ENCODE measurements at regions not wholly inside any gene's neighbourhood (a gene's known extent, or its start where the extent isn't known, plus 50 kb on each side); places are given as distances from the start of the nearest gene placed in this dataset.
A peak's percentile ranks its signal among the peaks of the same experiment; 100 is the strongest.
"Not testable (repeated sequence)": the region's sequence is repeated elsewhere in the genome, so short reads cannot be mapped to it uniquely, and the experiment has no call there.

DNA sequence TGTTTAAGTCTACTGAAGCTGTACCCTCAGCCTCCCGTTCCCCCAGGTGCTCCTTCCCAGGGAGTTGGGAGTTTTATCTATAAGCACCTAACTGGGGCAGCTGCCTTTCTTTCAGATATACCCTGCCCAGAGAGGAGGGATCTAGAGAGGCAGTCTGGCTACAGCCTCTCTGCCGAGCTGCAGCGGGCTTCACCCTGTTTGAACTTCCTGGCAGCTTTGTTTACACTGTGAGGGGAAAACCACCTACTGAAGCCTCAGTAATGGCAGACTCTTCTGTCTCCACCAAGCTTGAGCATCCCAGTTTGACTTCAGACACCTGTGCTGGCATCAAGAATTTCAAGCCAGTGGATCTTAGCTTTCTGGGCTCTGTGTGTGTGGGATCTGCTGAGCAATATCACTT lies 122.5 kb downstream of the MAGEE1 start:
- no peak for DNase-seq
- TF ChIP-seq, protein P1, sequence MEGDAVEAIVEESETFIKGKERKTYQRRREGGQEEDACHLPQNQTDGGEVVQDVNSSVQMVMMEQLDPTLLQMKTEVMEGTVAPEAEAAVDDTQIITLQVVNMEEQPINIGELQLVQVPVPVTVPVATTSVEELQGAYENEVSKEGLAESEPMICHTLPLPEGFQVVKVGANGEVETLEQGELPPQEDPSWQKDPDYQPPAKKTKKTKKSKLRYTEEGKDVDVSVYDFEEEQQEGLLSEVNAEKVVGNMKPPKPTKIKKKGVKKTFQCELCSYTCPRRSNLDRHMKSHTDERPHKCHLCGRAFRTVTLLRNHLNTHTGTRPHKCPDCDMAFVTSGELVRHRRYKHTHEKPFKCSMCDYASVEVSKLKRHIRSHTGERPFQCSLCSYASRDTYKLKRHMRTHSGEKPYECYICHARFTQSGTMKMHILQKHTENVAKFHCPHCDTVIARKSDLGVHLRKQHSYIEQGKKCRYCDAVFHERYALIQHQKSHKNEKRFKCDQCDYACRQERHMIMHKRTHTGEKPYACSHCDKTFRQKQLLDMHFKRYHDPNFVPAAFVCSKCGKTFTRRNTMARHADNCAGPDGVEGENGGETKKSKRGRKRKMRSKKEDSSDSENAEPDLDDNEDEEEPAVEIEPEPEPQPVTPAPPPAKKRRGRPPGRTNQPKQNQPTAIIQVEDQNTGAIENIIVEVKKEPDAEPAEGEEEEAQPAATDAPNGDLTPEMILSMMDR (IDR thresholded peaks at IDR 0.05), result no peak
- TF ChIP-seq POLR2A (IDR thresholded peaks at IDR 0.05), result no peak
- Histone ChIP-seq H3K36me3 (ENCODE audit: low read depth, missing control alignments) (no peaks in the 10 kb centered on the region), H3K27me3 (no peaks in the 10 kb centered on the region), H3K4me1 (no peaks in the 10 kb centered on the region), H3K4me3 (no peak overlapping the region), H3K27ac (no peak overlapping the region), H3K9me3 (no peaks in the 10 kb centered on the region)
- WGBS, 2 donors, result 67% methylated on average over 3 of the region's 3 CpGs; no CpG with 5 or more reads in 1 of the 2 donors
- intact Hi-C loops (cut with DNase I; ENCODE audit: low total_unique reads), result no loop called here

DNA sequence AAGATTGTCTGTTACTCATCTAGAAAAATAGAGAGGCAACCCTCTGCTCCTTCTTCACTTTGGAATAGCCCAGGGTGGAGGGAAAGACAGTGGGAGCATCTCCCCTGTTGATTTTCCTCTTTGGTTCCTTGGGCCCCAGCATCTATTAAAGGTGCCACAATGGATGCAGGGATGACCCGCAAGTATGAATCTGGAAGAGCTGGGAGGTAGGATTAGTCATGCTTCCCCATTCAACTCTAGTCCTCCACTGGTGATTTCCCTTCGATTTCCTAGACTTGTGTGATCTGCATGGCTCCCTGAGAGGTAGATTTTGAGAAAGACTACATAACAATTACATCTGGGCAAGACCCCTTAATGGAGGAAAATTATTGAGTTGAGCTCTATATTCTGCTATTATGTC lies 127.8 kb downstream of the MAGEE1 start:
- intact Hi-C loops (cut with DNase I; ENCODE audit: low total_unique reads), result no loop called here
- Histone ChIP-seq H3K36me3 (ENCODE audit: low read depth, missing control alignments) (no peaks in the 10 kb centered on the region), H3K4me3 (no peak overlapping the region), H3K4me1 (no peaks in the 10 kb centered on the region), H3K27ac (no peak overlapping the region), H3K9me3 (no peaks in the 10 kb centered on the region), H3K27me3 (no peaks in the 10 kb centered on the region)
- DNase-seq, result no peak
- 69 to 72% methylated on average over 2 of the region's 2 CpGs for WGBS, 2 donors
- no peak for TF ChIP-seq POLR2A (IDR thresholded peaks at IDR 0.05)
- TF ChIP-seq, protein P1 (IDR thresholded peaks at IDR 0.05), result no peak

GRCh38 chrX:76555816-76556215 lies 128.3 kb downstream of the MAGEE1 start:
- TF ChIP-seq, protein P1 (IDR thresholded peaks at IDR 0.05), result no peak
- TF ChIP-seq POLR2A (IDR thresholded peaks at IDR 0.05), result no peak
- H3K9me3 ChIP-seq, result no peaks in the 10 kb centered on the region
- H3K4me1 ChIP-seq, result no peaks in the 10 kb centered on the region
- 8 to 11% methylated on average over 4 of the region's 4 CpGs for WGBS, 2 donors
- peak; percentile 71 for DNase-seq
- no peaks in the 10 kb centered on the region for H3K36me3 ChIP-seq (ENCODE audit: low read depth, missing control alignments)
- intact Hi-C loops (cut with DNase I; ENCODE audit: low total_unique reads), result no loop called here
- no peaks in the 10 kb centered on the region for H3K27me3 ChIP-seq
- H3K27ac ChIP-seq, result no peak overlapping the region
- no peak overlapping the region for H3K4me3 ChIP-seq

- intact Hi-C loops (cut with DNase I; ENCODE audit: low total_unique reads); H3K4me3 ChIP-seq; DNase-seq; H3K4me1 ChIP-seq; H3K27me3 ChIP-seq; H3K36me3 ChIP-seq (ENCODE audit: low read depth, missing control alignments); H3K9me3 ChIP-seq; H3K27ac ChIP-seq: not testable (repeated sequence)
- WGBS, 2 donors, result 69 to 70% methylated on average over 5 of the region's 5 CpGs
Measured at GRCh38 chrX:76564842-76565241, 137.3 kb downstream of the MAGEE1 start.

DNA sequence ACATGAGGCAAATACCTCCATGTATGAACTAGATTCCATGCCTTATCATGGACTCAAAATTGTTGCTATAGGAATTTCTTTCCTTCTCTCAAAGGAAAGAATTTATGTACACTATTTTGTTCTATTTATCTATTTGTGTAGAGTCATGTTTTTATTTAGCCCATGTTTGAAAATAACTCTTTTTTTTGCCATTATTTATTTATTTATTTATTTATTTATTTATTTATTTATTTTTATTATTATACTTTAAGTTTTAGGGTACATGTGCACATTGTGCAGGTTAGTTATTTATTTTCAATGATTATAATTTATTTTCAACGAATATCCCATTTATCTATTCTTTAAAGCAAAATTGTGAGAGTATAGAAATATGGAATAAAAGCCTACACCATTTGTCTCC lies 177.9 kb downstream of the MAGEE1 start:
- H3K27ac ChIP-seq, result no peak overlapping the region
- no peaks in the 10 kb centered on the region for H3K36me3 ChIP-seq (ENCODE audit: low read depth, missing control alignments)
- DNase-seq, result no peak
- H3K4me1 ChIP-seq, result no peaks in the 10 kb centered on the region
- H3K4me3 ChIP-seq, result no peak overlapping the region
- 54 to 60% methylated on average over 1 of the region's 1 CpG for WGBS, 2 donors
- no peak for TF ChIP-seq POLR2A (IDR thresholded peaks at IDR 0.05)
- no peaks in the 10 kb centered on the region for H3K27me3 ChIP-seq
- intact Hi-C loops (cut with DNase I; ENCODE audit: low total_unique reads), result no loop called here
- H3K9me3 ChIP-seq, result no peaks in the 10 kb centered on the region

GRCh38 chrX:76617020-76617419 lies 189.5 kb downstream of the MAGEE1 start:
- intact Hi-C loops (cut with DNase I; ENCODE audit: low total_unique reads), result no loop called here
- H3K36me3 ChIP-seq (ENCODE audit: low read depth, missing control alignments), result no peaks in the 10 kb centered on the region
- TF ChIP-seq POLR2A (IDR thresholded peaks at IDR 0.05), result no peak
- TF ChIP-seq, protein P1 (IDR thresholded peaks at IDR 0.05), result no peak
- H3K27me3 ChIP-seq, result no peaks in the 10 kb centered on the region
- DNase-seq, result no peak
- whole genome bisulfite sequencing, 2 donors, result 33 to 74% methylated on average over 3 of the region's 3 CpGs
- no peak overlapping the region for H3K4me3 ChIP-seq
- no peaks in the 10 kb centered on the region for H3K4me1 ChIP-seq
- no peaks in the 10 kb centered on the region for H3K9me3 ChIP-seq
- no peak overlapping the region for H3K27ac ChIP-seq

Data from testis (tissue), 2 donors.